MV-4-11 (cell line): ENCODE measurements at regions not wholly inside any gene's neighbourhood (a gene's known extent, or its start where the extent isn't known, plus 50 kb on each side); places are given as distances from the start of the nearest gene placed in this dataset.

ENCODE experiments used
- DNase-seq: peaks from one replicate; lab custom pipeline; 2025; lab: John Stamatoyannopoulos, UW

DNA sequence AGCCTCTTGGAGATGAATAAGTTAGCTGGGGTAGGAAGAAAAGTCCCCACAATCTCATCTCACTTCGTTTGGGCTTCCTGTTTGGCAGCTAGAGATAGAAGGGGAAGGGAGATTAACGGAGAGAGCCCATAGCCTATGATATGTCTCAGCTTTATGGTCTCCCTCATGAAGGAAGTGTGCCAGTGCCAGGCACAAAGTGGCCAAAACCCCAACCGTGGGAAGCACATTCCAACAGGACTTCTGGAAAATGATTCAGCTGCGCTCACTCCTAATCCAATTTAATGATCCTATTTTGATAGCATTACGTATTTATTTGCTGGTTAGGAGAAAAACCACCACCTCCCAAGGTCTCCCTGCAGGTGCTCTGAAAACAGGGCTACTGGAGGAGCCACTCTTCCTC lies 303.1 kb upstream of the CLINT1 start:
- DNase-seq = no peak

DNA sequence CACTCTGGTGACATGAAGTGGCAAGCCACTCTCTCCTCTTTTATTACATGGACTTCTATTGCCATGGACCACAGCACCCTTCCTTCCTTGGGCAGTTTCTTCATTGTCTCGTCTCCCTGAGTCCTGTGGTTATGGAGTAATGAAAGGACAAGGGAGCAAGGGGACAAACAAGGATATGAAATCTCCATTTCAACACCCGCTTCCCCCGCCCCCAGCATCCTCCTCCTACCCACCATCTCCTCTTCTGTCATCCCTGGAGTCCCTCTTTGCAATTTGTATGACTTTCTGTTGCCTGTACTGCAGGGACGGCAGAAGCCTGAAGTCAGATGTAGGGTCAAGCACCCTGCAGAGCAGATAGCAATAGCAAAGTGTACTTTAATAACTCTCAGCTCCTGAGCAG lies 300.7 kb upstream of the CLINT1 start:
- DNase-seq = no peak

- no peak for DNase-seq
Measured at GRCh38 chr5:158155811-158156505, 297.0 kb upstream of the CLINT1 start.

DNA sequence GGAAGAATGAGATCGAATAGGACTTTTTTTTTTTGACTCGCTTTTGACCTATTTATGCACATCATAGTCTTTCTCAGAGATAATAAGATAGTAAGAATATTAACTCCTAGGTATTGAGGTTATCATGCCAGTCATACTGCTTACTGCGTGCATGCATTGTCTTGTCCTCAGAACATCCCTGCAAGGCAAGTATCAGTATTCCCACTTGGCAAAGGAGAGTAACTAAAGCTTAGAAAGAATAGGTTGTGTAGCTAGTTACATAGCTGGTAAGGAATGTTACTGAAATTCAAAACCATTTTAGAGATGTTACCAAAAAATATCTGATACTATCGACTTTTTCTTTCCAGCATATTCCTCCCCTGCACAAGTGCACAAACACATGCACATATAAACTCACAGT lies 296.1 kb upstream of the CLINT1 start:
- no peak for DNase-seq

DNA sequence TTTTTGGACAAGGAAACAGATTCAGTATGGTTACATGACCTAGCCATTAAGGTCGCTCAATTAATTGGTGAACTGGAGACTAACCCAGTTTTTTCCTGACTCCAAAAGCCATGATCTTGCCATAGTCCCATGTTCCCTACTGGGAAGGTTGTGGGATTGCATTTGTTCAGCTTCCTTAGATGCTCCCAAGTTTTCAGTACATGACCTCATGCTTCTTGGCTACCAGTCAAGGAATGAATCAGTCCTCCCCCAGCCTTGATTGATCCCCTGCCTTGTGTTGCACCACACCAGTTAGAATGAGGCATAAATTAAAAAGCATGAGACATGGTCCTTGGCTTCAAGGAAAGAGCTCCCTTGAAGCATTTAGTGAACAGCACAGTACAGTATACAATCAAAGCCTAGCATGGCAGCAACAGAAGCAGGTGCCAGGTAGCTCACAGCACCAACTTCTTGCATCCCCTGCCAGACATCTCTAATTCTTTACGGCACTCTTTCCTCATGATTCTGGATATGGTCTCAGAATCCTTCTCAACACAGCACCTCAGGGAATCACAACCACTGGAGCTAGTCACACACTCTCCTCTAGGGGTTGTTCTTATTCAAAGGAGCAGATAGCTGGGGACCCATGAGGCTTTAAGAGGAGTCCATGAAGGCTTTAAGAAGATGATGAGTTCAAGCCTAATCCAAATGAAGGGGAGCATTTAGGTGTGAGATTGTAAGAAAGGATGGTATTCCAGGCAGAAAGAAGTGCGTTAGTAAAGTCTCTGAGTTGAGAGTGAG lies 295.5 kb upstream of the CLINT1 start:
- no peak for DNase-seq

GRCh38 chr5:158153508-158153907 lies 294.6 kb upstream of the CLINT1 start:
- DNase-seq = no peak

GRCh38 chr5:158152136-158152535 lies 293.2 kb upstream of the CLINT1 start:
- DNase-seq = no peak

DNA sequence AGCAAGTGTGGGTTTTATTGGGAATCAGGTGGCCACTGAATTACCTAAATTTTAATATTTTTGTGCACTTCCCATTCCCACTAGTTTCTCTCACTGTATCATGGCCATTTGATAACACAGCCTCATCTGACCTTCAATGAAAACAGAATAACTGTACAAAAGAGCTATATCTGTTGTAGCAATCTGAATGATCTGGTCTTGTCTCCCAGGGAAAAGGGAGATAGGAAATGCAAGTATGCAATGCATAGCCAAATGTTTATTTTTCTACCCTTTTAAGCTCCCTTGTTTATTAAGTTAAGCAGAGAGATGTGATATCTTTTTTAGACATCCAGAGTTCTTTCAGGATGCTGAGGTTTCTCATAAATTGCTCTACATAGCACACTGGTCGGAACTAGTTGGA lies 288.3 kb upstream of the CLINT1 start:
- no peak for DNase-seq

DNA sequence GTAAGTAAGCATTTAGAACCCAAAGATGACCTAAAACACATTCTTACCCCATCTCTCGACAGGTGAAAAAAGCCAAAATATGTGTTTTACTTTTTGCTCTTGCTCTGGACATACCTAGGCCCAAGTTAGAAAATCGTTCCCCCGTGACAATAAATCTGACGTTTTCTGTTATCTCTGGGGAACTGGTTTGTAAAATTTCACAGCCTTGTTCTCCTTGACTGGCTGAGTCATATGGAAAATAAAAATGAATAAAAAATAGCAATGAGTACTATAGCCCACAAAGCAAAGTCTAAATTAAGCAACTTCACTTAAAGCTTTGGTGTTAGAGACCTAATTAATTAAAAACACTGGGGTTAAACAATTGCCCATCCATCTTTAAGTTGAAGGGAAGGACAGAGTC lies 286.9 kb upstream of the CLINT1 start:
- DNase-seq = no peak

GRCh38 chr5:158143081-158143480 lies 284.1 kb upstream of the CLINT1 start:
- DNase-seq = no peak

- no peak for DNase-seq
Measured at GRCh38 chr5:158142156-158142555, 283.2 kb upstream of the CLINT1 start.

DNA sequence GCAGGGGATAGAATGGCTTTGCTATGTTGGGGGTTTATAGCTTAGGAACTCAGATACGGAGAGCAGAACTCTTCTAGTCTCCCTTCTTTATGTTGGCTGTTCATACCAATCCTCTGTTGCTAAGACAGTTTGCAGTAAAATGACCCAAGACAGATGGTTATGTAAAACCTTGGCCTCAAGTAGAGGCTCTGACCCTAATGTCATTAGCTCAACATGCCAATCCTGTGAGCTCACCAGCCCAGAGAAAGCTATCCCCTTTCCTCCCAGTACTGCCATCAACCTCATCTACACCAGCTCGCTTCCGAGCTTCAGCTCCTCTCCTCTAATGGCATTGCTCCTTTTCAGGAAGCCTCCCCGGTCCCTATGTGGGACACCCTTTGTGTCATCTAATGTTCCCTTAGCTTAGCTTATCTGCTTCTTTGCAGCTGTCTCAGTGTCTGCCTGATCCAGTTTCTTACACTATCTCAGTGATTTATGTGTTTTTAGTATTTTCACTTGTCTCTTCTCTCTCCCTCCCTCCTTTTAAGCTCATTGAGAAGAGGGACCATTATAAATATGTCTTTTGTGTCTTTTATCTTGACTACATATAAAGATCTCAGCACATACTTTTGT lies 281.3 kb upstream of the CLINT1 start:
- DNase-seq = no peak

GRCh38 chr5:158139161-158139560 lies 280.2 kb upstream of the CLINT1 start:
- no peak for DNase-seq

DNA sequence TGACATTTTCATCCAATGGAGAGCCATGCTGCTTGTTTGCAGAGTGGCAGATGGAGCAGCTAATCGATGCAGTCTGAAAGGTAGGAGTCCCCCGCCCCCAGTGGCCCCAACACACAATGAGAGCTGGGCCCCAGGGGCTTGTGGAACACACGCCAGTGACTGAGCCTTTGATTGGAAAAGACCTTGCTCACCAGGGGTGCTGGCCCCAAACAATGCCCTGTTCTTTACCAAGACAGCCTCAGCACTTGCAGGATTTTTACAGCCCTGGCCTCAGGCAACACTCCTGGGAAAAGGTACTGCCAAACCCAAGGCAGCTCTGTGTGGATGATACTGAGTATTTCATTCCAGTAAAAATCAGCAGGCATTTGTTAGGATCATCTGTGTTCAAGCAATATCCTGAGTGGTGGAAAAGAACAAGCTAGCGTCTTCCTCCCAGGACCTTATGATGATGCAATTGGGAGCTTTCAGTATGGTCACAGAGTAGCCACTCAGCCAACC lies 276.8 kb upstream of the CLINT1 start:
- no peak for DNase-seq

DNA sequence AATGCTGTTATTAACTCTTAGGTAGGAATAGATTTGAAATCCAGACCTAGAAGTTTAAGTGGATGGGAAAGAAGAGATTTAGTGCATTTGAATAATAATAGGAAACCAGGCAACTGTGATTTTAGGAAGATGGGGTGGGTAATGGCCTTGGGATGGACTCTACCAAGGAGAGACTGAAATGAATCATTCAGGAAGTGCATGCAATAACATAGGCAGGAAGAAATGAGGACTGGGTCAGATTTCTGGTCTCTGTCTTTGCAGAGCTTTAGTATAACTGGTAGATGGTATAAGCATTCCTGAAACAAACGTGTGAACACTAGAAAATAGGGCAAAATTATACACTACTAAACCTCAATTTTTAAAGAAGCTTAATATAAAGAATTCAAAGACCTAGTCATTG lies 274.4 kb upstream of the CLINT1 start:
- DNase-seq = no peak

DNA sequence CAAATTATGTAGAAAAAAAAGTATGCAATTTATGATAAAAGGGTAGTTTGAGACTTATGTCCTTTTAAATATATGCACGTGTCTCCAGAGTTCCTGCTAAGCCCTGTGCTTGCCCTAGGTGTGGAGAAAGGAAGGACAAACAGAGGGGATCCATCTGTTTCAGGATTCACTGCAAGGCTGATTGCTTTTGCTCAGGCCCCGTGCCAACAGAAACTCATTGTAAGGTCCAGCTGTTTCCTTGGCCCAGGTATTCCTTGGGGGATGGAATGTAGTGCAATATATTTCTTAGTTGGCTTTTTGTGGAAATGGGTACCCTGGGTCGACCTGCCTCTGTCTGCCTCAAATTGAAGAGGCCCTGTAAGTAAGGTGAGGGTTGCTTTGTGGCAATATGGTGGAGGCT lies 268.6 kb upstream of the CLINT1 start:
- no peak for DNase-seq

GRCh38 chr5:158126442-158127405 lies 267.8 kb upstream of the CLINT1 start:
- no peak for DNase-seq

GRCh38 chr5:158124606-158125316 lies 265.8 kb upstream of the CLINT1 start:
- DNase-seq = no peak

GRCh38 chr5:158123595-158123994 lies 264.6 kb upstream of the CLINT1 start:
- no peak for DNase-seq

- DNase-seq = no peak
Measured at GRCh38 chr5:158121678-158122077, 262.7 kb upstream of the CLINT1 start.

GRCh38 chr5:158120760-158121159 lies 261.8 kb upstream of the CLINT1 start:
- DNase-seq = no peak
